Duodenal mucosa (tissue), 2 donors: ENCODE measurements at regions not wholly inside any gene's neighbourhood (a gene's known extent, or its start where the extent isn't known, plus 50 kb on each side); places are given as distances from the start of the nearest gene placed in this dataset.
"Not testable (repeated sequence)": the region's sequence is repeated elsewhere in the genome, so short reads cannot be mapped to it uniquely, and the experiment has no call there.

ENCODE experiments used
- H3K27ac ChIP-seq: one replicate; pipeline ENCODE4 v1.7.0; 2013; ENCODE audit warnings: low read depth, low read length
- H3K27me3 ChIP-seq, 2 donors: one replicate each; pipeline ENCODE4 v1.7.0; 2013; ENCODE audit warnings: low read length in 2 of 2, control low read depth in 1 of 2; ENCODE audit not compliant: insufficient read depth in 2 of 2, control insufficient read depth in 1 of 2
- H3K36me3 ChIP-seq, 2 donors: one replicate each; pipeline ENCODE4 v1.7.0; 2013; ENCODE audit warnings: low read length in 2 of 2, control low read depth in 1 of 2; ENCODE audit not compliant: insufficient read depth in 2 of 2, control insufficient read depth in 1 of 2
- H3K4me1 ChIP-seq, 2 donors: one replicate each; pipeline ENCODE4 v1.7.0; 2013; ENCODE audit warnings: low read length in 2 of 2, control low read depth in 1 of 2; ENCODE audit not compliant: insufficient read depth in 2 of 2, control insufficient read depth in 1 of 2
- H3K4me3 ChIP-seq, 2 donors: one replicate each; pipeline ENCODE4 v1.7.0; 2013; ENCODE audit warnings: low read length in 2 of 2, low read depth in 1 of 2
- H3K9ac ChIP-seq, 2 donors: one replicate each; pipeline ENCODE4 v1.7.0; 2013; ENCODE audit warnings: low read length in 2 of 2, low read depth in 1 of 2
- H3K9me3 ChIP-seq, 2 donors: one replicate each; pipeline ENCODE4 v1.7.0; 2013; ENCODE audit warnings: low read length in 2 of 2, control low read depth in 1 of 2; ENCODE audit not compliant: control insufficient read depth in 1 of 2

DNA sequence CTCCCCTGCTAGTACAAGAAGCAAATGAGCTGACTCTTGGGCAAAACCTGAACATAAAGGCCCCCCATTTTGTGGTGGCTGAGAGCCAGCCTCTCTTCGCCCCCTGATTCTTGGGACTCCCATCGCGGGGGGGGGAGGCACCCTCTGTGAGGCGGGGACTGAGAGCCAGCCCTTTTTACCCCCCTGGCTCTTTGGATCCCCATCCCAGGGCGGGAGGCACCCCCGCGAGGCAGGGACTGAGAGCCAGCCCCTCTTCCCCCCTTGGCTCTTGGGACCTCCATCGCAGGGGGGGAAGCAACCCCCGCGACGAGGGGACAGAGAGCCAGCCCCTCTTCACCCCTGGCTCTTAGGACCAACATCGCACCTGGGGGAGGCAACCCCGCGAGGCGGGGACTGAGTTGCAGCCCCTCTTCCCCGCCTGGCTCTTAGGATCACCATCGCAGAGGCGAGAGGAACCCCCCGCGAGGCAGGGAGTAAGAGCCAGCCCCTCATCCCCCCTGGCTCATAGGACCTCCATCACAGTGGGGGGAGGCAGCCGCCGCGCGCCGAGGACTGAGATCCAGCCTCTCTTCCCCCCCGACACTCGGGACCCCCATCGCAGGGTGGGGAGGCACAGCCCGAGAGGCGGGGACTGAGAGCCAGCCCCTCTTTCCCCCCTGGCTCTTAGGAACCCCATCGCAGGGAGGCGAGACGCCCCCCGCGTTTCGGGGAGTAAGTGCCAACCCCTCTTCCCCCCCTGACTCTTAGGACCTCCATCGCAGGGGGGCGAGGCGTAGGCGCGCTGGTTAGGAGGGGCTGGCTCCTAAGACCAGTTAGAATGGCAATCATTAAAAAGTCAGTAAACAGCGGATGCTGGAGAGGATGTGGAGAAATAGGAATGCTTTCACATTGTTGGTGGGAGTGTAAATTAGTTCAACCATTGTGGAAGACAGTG, 2428.4 kb upstream of the PCDH20 start:
- Histone ChIP-seq H3K4me3 (no peak overlapping the region), H3K4me1 (no peaks in the 10 kb centered on the region), H3K27me3 (no peaks in the 10 kb centered on the region), H3K27ac (no peak overlapping the region), H3K9ac (no peak overlapping the region), H3K9me3 (peaks cover 7 to 27% of the 10 kb centered on the region in 2 donors), H3K36me3 (no peaks in the 10 kb centered on the region)

DNA sequence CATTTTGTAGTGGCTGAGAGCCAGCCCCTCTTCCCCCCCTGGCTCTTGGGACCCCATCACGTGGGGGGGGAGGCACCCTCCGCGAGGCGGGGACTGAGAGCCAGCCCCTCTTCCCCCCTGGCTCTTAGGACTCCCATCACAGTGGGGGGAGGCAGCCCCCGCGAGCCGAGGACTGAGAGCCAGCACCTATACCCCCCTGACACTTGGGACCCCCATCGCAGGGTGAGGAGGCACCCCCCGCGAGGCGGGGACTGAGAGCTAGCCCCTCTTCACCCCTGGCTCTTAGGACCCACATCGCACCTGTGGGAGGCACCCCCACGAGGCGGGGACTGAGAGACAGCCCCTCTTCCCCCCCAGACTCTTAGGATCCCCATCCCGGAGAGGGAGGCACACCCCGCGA, 2426.5 kb upstream of the PCDH20 start:
- no peaks in the 10 kb centered on the region for H3K27me3 ChIP-seq
- H3K4me3 ChIP-seq, result no peak overlapping the region
- no peaks in the 10 kb centered on the region for H3K4me1 ChIP-seq
- H3K9ac ChIP-seq, result no peak overlapping the region
- H3K27ac ChIP-seq, result no peak overlapping the region
- peaks cover 7 to 19% of the 10 kb centered on the region in 2 donors for H3K9me3 ChIP-seq
- H3K36me3 ChIP-seq, result no peaks in the 10 kb centered on the region

DNA sequence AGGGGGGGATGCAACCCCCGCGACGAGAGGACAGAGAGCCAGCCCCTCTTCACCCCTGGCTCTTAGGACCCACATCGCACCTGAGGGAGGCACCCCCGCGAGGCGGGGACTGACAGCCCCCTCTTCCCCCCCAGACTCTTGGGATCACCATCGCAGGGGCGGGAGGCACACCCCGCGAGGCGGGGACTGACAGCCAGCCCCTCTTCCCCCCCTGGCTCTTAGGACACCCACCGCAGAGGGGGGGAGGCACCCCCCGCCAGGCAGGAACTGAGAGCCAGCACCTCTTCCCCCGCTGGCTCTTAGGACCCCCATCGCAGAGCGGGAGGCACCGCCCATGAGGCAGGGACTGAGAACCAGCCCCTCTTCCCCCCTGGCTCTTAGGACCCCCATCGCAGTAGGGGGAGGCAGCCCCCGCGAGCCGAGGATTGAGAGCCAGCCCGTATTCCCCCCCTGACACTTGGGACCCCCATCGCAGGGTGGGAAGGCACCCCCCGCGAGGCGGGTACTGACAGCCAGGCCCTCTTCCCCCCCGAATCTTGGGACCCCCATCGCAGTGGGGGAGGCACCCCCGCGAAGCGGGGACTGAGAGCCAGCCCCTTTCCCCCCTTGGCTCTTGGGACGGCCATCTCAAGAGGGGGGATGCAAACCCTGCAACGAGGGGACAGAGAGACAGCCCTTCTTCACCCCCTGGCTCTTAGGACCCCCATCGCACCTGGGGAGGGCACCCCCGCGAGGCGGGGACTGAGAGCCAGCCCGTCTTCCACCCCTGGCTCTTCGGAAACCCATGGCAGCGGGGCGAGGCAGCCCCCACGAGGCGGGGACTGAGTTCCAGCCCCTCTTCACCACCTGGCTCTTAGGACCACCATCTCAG, 2425.1 kb upstream of the PCDH20 start:
- Histone ChIP-seq H3K4me3 (no peak overlapping the region), H3K27me3 (no peaks in the 10 kb centered on the region), H3K9me3 (peaks cover 7 to 15% of the 10 kb centered on the region in 2 donors), H3K36me3 (no peaks in the 10 kb centered on the region), H3K27ac (no peak overlapping the region), H3K4me1 (no peaks in the 10 kb centered on the region), H3K9ac (no peak overlapping the region)

DNA sequence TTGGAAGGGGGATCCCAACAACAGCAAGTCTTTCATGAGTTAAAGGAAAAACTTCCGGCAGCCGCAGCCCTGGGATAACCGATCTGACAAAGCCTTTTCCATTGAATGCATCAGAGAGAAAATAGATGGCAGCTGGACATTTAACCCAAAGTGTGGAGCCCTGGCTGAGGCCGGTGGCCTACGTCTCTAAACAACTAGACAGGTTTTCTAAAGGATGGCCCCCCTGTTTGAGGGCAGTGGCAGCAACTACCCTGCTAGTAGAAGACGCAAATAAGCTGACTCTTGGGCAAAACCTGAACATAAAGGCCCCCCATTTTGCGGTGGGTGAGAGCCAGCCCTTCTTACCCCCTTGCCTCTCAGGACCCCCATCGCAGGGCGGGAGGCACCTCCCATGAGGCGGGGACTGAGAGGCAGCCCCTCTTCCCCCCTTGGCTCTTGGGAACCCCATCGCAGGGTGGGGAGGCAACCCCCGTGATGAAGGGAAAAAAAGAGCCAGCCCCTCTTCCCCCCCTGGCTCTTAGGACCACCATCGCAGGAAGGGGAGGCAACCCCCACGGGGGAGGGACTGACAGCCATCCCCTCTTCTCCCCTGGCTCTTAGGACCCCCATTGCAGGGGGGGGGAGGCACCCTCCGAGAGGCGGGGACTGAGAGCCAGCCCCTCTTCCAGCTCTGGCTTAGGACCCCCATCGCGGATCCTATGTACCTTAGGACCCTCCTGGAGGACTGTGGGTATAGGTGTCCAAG, 2422.9 kb upstream of the PCDH20 start:
- Histone ChIP-seq H3K9me3 (peaks cover 7 to 10% of the 10 kb centered on the region in 2 donors), H3K27ac (no peak overlapping the region), H3K9ac (no peak overlapping the region), H3K27me3 (no peaks in the 10 kb centered on the region), H3K4me3 (no peak overlapping the region), H3K36me3 (no peaks in the 10 kb centered on the region), H3K4me1 (no peaks in the 10 kb centered on the region)

GRCh38 chr13:63837701-63838100, 2422.1 kb upstream of the PCDH20 start:
- H3K4me1 ChIP-seq, H3K27ac ChIP-seq, H3K4me3 ChIP-seq, H3K9me3 ChIP-seq, H3K9ac ChIP-seq, H3K27me3 ChIP-seq, H3K36me3 ChIP-seq: not testable (repeated sequence)

GRCh38 chr13:63829609-63830008, 2414.0 kb upstream of the PCDH20 start:
- not testable (repeated sequence) for H3K4me1 ChIP-seq, H3K27me3 ChIP-seq, H3K27ac ChIP-seq, H3K4me3 ChIP-seq, H3K9me3 ChIP-seq, H3K9ac ChIP-seq, H3K36me3 ChIP-seq

- not testable (repeated sequence) for H3K27me3 ChIP-seq, H3K4me1 ChIP-seq, H3K9me3 ChIP-seq, H3K36me3 ChIP-seq, H3K9ac ChIP-seq, H3K4me3 ChIP-seq, H3K27ac ChIP-seq
These were observed 2406.1 kb upstream of the PCDH20 start for GRCh38 chr13:63821785-63822184.

DNA sequence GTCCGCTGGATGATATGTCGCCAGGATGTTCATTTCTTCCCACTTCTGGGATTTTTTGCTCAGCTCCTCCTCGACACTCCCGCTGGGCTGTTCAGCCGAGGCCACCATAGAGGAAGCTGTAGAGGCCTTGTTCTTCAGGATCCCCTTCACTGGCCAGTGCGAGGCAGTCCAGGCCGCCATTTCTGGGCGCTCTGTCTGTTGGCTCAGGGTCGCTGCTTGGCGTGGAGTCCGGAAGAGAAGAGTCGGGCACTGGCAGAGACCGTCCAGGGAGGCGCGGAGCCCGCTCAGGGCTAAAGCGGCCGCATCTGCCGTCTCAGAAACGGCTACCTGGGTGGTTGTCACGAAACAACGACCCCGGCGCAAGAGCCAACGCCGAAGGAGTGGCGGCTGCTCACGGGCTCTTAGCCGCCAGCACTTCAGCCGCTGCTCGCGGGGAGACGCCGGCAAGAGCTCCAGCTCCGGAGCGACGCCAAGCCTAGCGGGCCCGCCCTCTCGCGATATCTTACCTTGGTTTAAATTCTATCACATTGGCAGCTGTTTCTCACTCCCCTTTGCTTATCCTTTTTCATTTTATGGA, 2395.9 kb upstream of the PCDH20 start:
- H3K9ac ChIP-seq, H3K4me3 ChIP-seq, H3K4me1 ChIP-seq, H3K27me3 ChIP-seq, H3K9me3 ChIP-seq, H3K36me3 ChIP-seq, H3K27ac ChIP-seq: not testable (repeated sequence)

DNA sequence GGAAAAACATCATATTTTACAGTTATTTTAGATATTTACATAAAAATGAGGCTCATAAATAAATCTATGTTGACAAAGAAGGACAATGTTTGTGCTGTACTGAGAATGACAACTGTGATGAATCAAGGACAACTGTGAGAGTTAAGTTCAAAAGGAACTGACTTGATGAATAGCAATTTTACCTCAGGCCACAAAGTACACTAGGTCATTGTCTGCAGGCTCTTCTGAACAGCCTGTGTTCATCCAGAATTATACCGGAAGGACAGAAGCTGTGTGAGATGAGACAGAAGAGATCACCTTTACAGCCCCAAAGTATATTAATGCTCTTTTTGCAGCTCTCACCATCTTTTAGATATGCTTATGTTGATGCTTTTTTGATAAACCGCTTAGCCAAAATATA, 2375.5 kb upstream of the PCDH20 start:
- H3K27me3 ChIP-seq, H3K27ac ChIP-seq, H3K9me3 ChIP-seq, H3K4me1 ChIP-seq, H3K9ac ChIP-seq, H3K4me3 ChIP-seq, H3K36me3 ChIP-seq: not testable (repeated sequence)
